ENCODE measurements at regions not wholly inside any gene's neighbourhood (a gene's known extent, or its start where the extent isn't known, plus 50 kb on each side); places are given as distances from the start of the nearest gene placed in this dataset.

DNA sequence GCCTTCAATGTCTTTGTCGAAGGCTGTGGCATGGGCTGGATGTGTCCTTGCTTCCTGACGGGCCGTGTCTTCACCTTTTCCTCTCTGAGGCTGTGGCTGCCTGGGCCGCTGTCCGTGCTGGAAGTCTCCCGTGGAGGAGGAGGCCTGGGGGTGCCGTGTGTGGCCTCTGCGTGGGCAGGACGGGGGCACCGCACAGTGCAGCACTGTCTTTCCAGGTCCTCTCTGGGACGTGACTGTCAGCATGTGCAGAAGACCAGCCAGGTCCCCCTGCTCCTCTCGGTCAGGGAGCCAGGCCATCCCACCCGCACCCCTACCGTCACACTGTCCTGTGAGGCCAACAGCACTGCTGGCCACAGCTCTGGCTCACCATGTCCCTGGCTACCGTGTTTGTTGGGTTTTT lies 64.4 kb upstream of the ZNF236 start:
- TF ChIP-seq FOXK2 (IDR thresholded peaks at IDR 0.05) = no peak
- no peak for TF ChIP-seq SP1 (IDR thresholded peaks at IDR 0.05)
- no peak for TF ChIP-seq SUZ12 (IDR thresholded peaks at IDR 0.05)
- no peak for TF ChIP-seq FOXM1 (IDR thresholded peaks at IDR 0.05; ENCODE audit: borderline replicate concordance)
- TF ChIP-seq CTBP1 (IDR thresholded peaks at IDR 0.05; ENCODE audit: borderline replicate concordance) = no peak
- no peak for TF ChIP-seq FOXA1 (IDR thresholded peaks at IDR 0.05)
- TF ChIP-seq ZNF384 (IDR thresholded peaks at IDR 0.05) = no peak
- TF ChIP-seq BHLHE40 (IDR thresholded peaks at IDR 0.05; ENCODE audit: borderline replicate concordance) = no peak
- TF ChIP-seq LEF1 (IDR thresholded peaks at IDR 0.05; ENCODE audit: borderline replicate concordance) = no peak
